ENCODE measurements at regions not wholly inside any gene's neighbourhood (a gene's known extent, or its start where the extent isn't known, plus 50 kb on each side); places are given as distances from the start of the nearest gene placed in this dataset.

DNA sequence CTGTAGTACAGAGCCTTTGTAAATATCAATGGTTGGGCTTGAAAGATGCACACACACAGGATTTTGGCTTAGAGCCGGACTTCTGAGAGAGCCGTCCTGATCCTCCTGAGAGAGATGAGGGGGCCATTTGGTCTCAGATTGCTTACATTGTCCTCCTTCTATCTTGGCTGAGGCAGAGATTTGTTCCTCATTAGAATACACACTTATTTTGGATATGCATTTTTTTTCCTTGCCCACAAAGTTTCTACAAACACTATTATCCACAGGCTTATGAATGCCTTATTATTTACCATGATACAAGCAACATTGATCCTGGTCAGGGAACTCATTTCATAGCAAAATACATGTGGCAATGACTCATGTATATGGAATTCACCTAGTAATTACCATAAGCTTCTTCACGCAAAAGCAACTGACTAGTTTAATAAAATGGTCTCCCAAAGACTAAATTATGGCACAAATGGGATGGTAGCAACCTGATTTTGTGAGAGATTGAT is 175.3 kb downstream of the MDFIC start:
- TF ChIP-seq POLR2A (IDR thresholded peaks at IDR 0.05; ENCODE audit: low read depth, low read length) (no peak), POLR2AphosphoS2 (IDR thresholded peaks at IDR 0.05; ENCODE audit: low read depth, low read length) (no peak), RCOR1 (conservative IDR thresholded peaks at IDR 0.05; ENCODE audit: low read depth, low read length) (no peak), IRF4 (IDR thresholded peaks at IDR 0.05; ENCODE audit: low read depth, low read length) (no peak), PBX3 (IDR thresholded peaks at IDR 0.05; ENCODE audit: insufficient replicate concordance, low read depth, low read length) (no peak), HDAC6 (IDR thresholded peaks at IDR 0.05; ENCODE audit: unreplicated experiment) (no peak), EP300 (IDR thresholded peaks at IDR 0.05; ENCODE audit: borderline replicate concordance in 1 of 2, control insufficient read depth in 1 of 2, low read depth in 2 of 2, low read length in 2 of 2) (no peak), SRF (IDR thresholded peaks at IDR 0.05; ENCODE audit: low read depth in 2 of 2, low read length in 2 of 2) (no peak), SPI1 (IDR thresholded peaks at IDR 0.05; ENCODE audit: borderline replicate concordance, insufficient read depth, low read depth, low read length) (no peak), GABPA (IDR thresholded peaks at IDR 0.05; ENCODE audit: low read depth) (no peak)
- TF ChIP-seq, protein P1, sequence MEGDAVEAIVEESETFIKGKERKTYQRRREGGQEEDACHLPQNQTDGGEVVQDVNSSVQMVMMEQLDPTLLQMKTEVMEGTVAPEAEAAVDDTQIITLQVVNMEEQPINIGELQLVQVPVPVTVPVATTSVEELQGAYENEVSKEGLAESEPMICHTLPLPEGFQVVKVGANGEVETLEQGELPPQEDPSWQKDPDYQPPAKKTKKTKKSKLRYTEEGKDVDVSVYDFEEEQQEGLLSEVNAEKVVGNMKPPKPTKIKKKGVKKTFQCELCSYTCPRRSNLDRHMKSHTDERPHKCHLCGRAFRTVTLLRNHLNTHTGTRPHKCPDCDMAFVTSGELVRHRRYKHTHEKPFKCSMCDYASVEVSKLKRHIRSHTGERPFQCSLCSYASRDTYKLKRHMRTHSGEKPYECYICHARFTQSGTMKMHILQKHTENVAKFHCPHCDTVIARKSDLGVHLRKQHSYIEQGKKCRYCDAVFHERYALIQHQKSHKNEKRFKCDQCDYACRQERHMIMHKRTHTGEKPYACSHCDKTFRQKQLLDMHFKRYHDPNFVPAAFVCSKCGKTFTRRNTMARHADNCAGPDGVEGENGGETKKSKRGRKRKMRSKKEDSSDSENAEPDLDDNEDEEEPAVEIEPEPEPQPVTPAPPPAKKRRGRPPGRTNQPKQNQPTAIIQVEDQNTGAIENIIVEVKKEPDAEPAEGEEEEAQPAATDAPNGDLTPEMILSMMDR (IDR thresholded peaks at IDR 0.05 in 2 of 3, conservative IDR thresholded peaks at IDR 0.05 in 1 of 3; ENCODE audit: control insufficient read depth in 2 of 3, extremely low read depth in 1 of 3, insufficient read depth in 1 of 3, low read depth in 3 of 3, low read length in 3 of 3), result no peak
- TF ChIP-seq, protein P2, sequence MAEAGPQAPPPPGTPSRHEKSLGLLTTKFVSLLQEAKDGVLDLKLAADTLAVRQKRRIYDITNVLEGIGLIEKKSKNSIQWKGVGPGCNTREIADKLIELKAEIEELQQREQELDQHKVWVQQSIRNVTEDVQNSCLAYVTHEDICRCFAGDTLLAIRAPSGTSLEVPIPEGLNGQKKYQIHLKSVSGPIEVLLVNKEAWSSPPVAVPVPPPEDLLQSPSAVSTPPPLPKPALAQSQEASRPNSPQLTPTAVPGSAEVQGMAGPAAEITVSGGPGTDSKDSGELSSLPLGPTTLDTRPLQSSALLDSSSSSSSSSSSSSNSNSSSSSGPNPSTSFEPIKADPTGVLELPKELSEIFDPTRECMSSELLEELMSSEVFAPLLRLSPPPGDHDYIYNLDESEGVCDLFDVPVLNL (IDR thresholded peaks at IDR 0.05; ENCODE audit: low read depth, low read length), result no peak
